GM19193 (cell line): ENCODE measurements at regions not wholly inside any gene's neighbourhood (a gene's known extent, or its start where the extent isn't known, plus 50 kb on each side); places are given as distances from the start of the nearest gene placed in this dataset.

Experiments
- POLR2A ChIP-seq: IDR thresholded peaks from 4 replicates; pipeline ENCODE4 v1.6.1; 2011; ENCODE audit not compliant: insufficient read depth, insufficient read length; ENCODE audit errors: extremely low read depth

DNA sequence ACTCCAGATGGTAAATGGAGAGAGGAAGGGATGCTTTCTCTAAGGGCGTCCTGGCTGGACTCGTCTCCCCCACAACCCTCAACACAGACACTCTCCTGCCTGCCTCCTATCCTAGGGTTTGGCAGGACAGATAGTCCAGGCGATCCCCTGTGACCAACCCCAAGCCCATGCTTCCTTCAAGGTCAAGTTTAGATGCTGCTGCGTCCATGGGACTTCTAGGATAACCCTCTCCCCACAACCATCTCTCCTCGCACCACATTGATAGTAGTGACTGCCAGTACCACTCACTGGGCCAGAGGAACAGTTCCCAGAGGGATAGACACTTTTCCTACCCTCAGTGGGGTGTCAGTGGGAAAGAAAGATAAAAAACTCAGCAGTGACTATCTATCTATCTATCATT is 166.0 kb downstream of the ABHD5 start:
- TF ChIP-seq POLR2A, result no peak

DNA sequence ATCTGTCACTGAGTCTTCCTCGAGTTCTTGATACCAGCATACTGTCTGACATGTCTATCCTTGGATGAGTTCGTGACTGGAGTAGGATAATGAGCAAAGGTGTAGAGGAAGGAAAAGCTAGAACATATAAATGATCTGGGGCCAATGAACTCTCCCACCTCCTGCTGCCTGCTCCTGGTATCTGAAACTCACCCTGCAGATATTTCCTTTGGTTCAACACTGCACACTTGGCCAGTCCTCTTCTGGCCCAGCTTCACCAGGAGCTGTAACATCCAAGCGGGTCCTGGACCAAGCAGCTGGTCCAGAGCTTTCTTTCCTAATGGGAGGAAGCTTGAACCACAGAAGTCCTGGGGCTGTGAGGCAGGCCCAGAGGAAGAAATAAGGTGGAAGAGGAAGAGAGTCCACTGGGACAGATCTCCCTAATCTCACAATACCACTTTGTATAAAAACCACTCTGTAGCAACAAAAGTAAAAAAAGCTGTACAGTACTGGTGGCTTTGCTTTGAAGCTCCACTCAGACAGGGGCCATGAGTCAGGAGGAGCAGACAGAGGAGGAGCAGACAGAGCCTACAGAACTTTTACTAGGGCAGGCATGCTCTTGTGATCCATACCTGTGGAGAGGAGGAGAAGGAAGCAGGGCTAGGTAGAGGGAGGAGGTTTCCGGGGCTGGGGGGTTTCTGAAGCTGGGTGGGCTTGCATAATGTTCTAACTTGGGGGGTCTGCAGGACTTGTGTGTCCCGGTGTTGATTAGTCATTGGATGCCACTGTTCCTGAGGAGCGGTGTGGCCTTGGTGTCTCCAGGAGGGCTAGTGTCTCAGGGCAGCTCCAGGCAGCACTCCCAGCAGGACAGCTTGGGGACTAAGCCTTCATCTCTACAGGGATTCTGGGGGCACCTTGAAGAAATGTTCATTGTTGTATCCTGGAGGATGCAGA is 166.9 kb downstream of the ABHD5 start:
- TF ChIP-seq POLR2A, result no peak

DNA sequence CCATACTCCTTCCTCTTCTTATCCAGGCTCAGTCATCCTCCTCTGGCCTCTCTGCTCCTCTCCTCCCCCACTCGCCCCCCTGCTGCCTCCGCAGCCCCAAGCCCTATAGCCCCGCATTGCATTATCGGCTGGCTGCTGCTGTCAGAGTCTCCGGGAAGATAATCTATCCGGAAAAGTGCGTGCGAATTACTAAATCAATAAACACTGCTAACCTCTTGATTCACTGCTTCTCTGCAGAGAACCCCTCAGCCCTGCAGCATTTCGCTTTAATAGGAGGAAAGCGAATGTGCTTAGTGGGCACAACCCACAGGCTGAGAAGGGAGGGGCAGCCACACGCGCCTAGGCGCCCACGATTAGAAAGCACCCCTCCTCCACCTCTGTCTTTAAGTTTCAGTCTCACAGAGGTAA is 167.6 kb downstream of the ABHD5 start:
- no peak for TF ChIP-seq POLR2A

DNA sequence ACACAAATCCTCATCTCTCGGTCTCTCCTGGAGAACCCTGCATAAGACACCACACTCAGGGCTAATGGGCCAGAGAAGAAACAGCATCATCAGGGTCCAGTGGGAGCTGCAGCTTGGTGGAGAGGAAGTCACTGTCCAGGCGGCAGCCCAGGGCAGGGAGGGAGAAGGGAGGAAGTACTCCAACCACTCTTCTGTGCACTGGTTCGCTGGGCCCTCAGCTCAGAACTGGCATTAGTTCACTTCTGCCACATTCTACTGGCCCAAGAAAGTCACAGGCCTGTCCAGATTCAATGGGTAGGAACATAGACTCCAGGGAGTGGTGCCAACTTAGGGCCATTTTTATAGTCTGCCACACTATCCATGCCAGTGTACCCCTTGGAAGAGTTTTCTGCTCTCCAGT is 169.0 kb downstream of the ABHD5 start:
- no peak for TF ChIP-seq POLR2A

DNA sequence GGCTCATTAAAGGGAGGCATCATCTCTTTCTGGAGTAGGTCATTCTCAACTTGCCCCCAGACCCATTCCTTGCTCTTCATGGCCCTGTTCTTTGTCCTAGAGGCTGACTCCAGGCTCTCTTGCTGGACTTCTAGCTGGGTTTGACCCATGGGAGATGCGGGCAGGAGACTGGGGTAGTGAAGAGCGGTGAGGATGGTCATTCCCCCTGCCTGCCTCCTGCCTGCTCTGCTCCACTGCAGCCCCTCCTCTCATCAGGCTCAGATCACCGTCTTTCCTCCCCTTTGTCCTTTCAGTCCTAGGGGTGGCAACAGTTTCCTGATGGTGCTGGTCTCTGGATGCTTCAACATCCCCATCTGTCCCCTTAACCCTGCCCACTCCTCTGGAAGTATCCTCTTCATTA is 170.9 kb downstream of the ABHD5 start:
- TF ChIP-seq POLR2A, result no peak

DNA sequence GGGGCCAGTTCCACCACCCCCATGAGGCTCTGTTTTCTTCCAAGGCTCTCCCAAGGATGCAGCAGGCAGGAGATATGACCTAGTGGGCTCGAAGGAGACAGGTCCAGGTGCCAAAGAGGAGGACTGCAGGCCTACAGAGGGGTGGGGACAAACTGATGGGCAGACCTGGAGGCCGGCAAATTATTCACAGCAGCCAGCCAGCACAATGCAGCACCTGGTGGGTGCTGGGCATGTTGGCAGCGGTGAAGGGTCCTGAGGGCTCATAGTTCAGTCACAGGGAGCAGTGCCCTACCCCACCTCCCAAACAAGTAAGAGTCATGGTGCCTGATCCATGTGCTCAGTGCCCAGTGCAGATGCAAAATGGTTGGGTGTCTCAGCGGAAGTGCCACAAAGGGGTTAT is 171.7 kb downstream of the ABHD5 start:
- no peak for TF ChIP-seq POLR2A

DNA sequence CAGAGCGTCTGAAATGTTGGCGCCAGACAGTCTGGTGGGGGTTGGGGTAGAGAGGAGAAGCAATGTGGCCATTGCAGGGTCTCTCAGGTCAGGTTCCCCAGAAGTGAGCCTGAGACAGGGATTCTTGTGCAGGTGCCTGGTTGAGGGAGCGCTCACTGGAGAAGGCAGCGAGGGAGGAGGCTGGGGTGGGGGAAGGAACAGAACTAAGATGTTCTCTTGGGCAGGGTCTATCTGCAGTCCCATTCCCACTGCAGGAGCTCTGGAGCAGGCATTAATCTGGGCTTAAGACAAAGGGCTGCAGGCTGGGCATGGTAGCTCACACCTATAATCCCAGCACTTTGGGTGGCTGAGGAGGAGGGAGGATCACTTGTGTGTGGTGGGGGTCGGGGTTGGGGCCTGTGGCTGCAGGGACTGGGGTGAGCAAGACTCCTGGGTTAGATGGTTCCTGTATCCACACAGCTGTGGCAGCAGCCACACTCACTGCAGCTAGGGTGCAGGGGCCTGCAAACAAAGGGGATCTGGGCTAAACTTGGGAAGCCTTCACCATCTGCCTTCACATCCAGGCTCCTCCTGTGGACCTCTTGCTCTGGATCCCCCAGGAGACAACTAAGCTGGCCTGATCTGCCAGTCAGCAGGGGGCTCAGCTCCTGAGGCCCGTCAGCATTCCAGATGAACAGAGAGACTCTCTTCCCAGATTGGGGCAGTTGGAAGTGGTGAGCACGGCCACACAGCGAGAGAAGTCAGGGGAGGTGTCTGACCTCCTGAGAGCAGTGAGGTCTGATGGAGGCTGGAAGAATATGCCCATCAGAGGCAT is 172.5 kb downstream of the ABHD5 start:
- no peak for TF ChIP-seq POLR2A

DNA sequence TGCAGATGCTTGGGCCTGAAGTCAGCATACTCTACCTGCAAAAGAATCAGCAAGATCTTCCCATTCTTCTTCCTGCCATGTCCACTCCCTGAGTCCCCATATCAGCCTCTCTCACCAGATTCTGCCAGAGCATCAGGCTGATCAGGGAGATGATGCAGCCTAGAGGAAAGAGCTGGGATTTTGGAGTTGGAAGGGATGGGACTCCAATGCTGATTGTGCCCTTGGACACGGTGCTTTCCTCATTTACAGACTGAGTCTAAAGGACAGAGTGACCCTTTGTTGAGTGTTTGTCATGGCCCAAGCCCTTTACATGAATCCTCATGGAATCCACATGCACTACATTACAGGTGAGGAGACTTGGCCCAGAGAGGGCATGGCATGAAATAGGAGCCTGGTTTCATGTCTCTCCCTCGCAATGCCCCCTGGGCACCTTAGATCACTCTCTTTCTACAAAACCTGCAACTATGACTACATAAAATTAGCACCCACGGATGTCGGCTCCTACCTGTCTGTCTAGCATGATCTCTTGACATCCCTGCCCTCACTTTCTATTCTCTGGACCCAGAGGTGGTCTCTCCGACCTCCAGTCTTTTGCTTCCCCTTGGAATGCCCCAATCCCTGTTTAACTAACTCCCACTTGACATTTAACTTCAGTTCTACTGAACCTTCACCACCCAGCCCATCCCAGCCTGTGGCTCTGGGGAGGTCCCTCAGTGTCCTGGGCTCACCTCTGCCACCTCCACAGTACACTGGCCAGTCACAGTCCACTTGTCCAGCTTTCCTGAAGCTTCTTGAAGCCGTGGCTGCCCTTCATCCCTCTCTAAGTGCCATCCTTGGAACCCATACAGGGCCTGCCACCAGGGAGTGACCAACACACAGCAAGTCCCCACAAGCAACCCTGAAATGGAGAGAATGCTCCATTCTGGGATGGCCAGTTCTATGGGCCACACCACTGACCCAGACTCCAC is 173.5 kb downstream of the ABHD5 start:
- no peak for TF ChIP-seq POLR2A

DNA sequence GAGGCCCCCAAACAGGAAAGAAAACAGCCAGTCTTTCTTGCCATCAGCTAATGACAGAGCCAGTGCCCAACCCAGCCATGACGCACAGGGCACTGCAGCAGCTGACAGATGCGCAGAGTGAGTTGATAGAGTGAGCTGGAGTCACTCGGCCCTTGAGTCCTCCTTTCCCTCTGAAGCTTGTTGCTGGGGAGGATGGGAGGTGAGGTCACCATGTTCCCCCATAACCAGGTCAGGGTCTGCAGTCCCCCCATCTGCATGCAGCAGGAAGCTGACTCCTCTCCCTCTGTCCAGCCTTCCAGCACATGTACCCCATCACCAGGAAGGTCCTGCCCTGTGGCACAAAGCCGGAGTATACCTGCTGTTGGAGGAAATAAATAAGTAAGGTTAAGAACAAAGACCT is 174.6 kb downstream of the ABHD5 start:
- TF ChIP-seq POLR2A, result no peak

DNA sequence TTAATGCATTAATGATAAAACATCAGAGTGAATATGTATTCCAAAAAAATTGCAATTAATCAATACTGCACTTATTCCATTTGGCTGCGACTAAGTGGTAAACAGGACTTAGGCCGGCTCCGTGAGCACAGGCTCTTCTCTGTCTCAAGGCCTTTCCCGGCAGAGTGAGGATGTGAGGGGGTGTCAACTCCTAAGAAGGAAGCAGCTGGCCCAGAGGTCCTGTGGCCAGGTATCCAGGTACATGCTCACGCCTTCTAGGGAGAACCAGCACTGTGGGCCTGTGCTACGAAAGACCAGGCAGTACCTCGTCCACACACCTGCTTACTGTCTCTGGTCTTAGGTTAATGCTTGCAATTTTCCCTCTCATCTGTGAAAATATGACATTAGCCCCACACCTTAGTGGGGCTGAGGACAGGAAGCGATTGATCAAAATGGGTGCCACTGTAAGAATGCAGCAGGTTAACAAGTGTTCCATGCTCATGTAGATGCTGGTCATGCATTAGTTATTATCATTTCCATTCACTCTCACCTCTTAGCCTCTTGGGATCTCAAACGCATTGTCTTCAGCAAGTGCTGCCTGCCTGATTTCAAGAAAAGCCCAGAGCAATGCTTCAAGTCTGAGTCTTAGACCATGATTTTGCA is 175.3 kb downstream of the ABHD5 start:
- TF ChIP-seq POLR2A, result no peak

DNA sequence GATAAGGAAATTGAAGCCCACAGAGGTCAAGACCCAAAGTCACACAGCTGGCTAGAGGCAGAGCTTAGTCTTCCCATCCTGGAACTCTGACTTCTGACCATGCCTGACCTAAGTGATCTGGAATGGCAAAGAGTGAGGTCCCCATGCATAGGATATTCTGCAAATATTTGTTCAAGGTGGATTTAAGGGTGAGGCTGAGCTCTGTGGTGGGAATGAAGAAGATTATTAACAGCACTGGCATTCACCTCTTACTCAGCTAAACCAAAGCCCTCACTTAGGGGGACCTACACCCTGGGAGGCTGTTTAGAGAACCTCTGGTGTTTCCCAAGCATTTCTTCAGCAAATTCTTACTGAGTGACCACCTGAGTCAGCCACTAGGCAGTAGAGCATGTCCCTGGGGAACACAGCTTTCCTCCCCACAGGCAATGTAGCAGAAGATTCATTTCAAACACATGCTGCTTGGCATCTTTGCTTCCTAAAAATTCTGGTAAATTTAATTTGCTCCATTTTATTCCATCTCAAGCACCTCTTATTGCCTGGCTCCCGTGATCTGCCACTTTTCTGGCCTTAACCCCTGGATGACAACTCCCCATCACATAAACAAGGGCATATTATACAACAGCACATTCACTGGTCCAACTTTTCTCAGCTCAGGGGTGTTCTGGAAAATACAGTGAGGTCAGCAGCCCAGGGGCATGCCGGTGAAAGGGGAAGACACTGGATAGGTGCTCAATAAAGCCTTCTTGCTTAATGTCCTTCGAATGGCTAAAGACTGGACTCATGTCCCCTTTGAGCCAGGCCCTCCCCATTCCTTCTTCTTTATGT is 176.0 kb downstream of the ABHD5 start:
- no peak for TF ChIP-seq POLR2A

DNA sequence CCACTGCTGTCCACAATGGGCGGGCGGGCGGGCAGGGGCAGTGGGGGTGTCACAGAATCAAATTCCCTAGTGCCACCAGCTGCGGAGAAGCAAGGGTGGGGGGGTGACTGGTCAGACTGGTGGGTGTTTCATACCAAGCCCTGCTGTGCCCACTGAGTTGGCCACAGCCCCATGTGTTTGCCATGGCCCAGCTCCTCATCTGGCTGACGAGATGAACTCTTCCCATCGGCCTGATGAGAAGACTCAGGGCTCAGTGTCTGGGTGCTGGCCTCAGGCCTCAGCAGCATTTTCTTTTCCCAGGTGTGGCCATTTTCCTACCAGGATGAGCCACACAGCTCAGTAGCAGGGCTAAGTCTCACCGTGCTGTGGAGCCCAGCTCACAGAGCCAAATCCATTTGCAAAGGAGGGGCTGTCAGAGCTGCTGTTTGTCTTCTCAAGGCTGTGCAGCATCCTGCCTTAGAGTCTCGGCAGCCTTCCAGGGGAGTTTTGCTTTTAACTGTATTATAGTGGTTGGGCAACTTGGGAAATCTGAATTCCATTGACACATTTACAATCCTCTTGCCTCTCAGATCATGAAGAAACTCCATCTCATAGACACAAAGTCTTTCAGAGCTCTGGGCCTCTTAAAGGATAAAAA is 176.8 kb downstream of the ABHD5 start:
- no peak for TF ChIP-seq POLR2A

DNA sequence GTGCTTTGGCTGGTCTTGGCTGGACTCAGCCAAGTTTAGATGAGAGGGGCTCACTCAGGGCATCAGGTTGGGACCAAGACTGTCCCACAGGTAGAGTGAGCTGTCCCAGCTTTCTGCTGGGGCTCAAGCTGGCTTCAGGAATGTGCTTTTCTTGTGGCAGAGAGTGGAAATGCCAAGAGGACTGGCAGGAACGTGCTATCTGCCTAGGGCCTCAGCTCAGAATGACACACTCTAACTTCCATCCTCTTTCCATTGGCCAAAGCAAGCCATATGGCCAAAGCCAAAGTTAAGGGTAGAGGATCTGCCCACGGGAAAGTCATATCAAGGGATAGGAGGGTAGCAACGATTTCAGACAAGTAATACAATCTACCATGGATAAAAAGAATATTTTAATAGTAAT is 178.8 kb downstream of the ABHD5 start:
- TF ChIP-seq POLR2A, result no peak
